Activated naive CD8-positive, alpha-beta T cell (primary cell): ENCODE measurements at regions not wholly inside any gene's neighbourhood (a gene's known extent, or its start where the extent isn't known, plus 50 kb on each side); places are given as distances from the start of the nearest gene placed in this dataset.
"Not testable (repeated sequence)": the region's sequence is repeated elsewhere in the genome, so short reads cannot be mapped to it uniquely, and the experiment has no call there.

Experiments used
- H3K27ac Mint-ChIP-seq: one replicate; pipeline ENCODE4 v1.8.0; 2021; ENCODE audit warnings: mixed read lengths
- H3K27me3 Mint-ChIP-seq: one replicate; pipeline ENCODE4 v1.8.0; 2021; ENCODE audit warnings: mixed read lengths
- H3K36me3 Mint-ChIP-seq: one replicate; pipeline ENCODE4 v1.8.0; 2021; ENCODE audit warnings: mixed read lengths
- H3K4me1 Mint-ChIP-seq: one replicate; pipeline ENCODE4 v1.8.0; 2021; ENCODE audit warnings: low read depth, mixed read lengths
- H3K4me3 Mint-ChIP-seq: one replicate; pipeline ENCODE4 v1.8.0; 2021; ENCODE audit warnings: mild to moderate bottlenecking, mixed read lengths
- H3K9me3 Mint-ChIP-seq: one replicate; pipeline ENCODE4 v1.8.0; 2021; ENCODE audit warnings: low read depth, mixed read lengths

GRCh38 chr22:47307822-47308221 is 545.4 kb downstream of the TBC1D22A start:
- Mint-ChIP-seq H3K27ac (no peak overlapping the region), H3K36me3 (no peaks in the 10 kb centered on the region), H3K9me3 (peaks cover 7% of the 10 kb centered on the region), H3K4me3 (no peak overlapping the region), H3K27me3 (peaks cover 3% of the 10 kb centered on the region), H3K4me1 (no peaks in the 10 kb centered on the region)

- H3K9me3 Mint-ChIP-seq: peaks cover 5% of the 10 kb centered on the region
- H3K27ac Mint-ChIP-seq: no peak overlapping the region
- no peak overlapping the region for H3K4me3 Mint-ChIP-seq
- H3K36me3 Mint-ChIP-seq: no peaks in the 10 kb centered on the region
- H3K4me1 Mint-ChIP-seq: no peaks in the 10 kb centered on the region
- H3K27me3 Mint-ChIP-seq: peaks cover 3% of the 10 kb centered on the region
Observed at GRCh38 chr22:47307326-47307725, 544.9 kb downstream of the TBC1D22A start.

GRCh38 chr22:47304854-47305253 is 542.4 kb downstream of the TBC1D22A start:
- no peak overlapping the region for H3K4me3 Mint-ChIP-seq
- no peak overlapping the region for H3K27ac Mint-ChIP-seq
- H3K36me3 Mint-ChIP-seq: no peaks in the 10 kb centered on the region
- no peaks in the 10 kb centered on the region for H3K4me1 Mint-ChIP-seq
- peaks cover 2% of the 10 kb centered on the region for H3K27me3 Mint-ChIP-seq
- no peaks in the 10 kb centered on the region for H3K9me3 Mint-ChIP-seq

- no peaks in the 10 kb centered on the region for H3K4me1 Mint-ChIP-seq
- no peaks in the 10 kb centered on the region for H3K9me3 Mint-ChIP-seq
Observed at GRCh38 chr22:47304191-47304831, 541.9 kb downstream of the TBC1D22A start.

GRCh38 chr22:47303161-47303890 is 540.9 kb downstream of the TBC1D22A start:
- Mint-ChIP-seq H3K27me3 (peaks cover 2% of the 10 kb centered on the region), H3K27ac (no peak overlapping the region), H3K4me3 (no peak overlapping the region), H3K36me3 (no peaks in the 10 kb centered on the region), H3K4me1 (no peaks in the 10 kb centered on the region), H3K9me3 (no peaks in the 10 kb centered on the region)

More at GRCh38 chr22:47304191-47304831, 541.9 kb downstream of the TBC1D22A start:
- no peak overlapping the region for H3K4me3 Mint-ChIP-seq
- no peak overlapping the region for H3K27ac Mint-ChIP-seq
- H3K27me3 Mint-ChIP-seq: peaks cover 2% of the 10 kb centered on the region
- no peaks in the 10 kb centered on the region for H3K36me3 Mint-ChIP-seq

GRCh38 chr22:47302587-47302986 is 540.1 kb downstream of the TBC1D22A start:
- H3K9me3 Mint-ChIP-seq, H3K4me1 Mint-ChIP-seq, H3K27ac Mint-ChIP-seq, H3K27me3 Mint-ChIP-seq, H3K36me3 Mint-ChIP-seq, H3K4me3 Mint-ChIP-seq: not testable (repeated sequence)

- no peaks in the 10 kb centered on the region for H3K4me1 Mint-ChIP-seq
- H3K27ac Mint-ChIP-seq: no peak overlapping the region
- H3K4me3 Mint-ChIP-seq: no peak overlapping the region
- peaks cover 2% of the 10 kb centered on the region for H3K27me3 Mint-ChIP-seq
- no peaks in the 10 kb centered on the region for H3K36me3 Mint-ChIP-seq
- no peaks in the 10 kb centered on the region for H3K9me3 Mint-ChIP-seq
Observed at GRCh38 chr22:47301820-47302475, 539.5 kb downstream of the TBC1D22A start.

GRCh38 chr22:47300698-47301405 is 538.4 kb downstream of the TBC1D22A start:
- Mint-ChIP-seq H3K27me3 (peaks cover 2% of the 10 kb centered on the region), H3K4me1 (no peaks in the 10 kb centered on the region), H3K4me3 (no peak overlapping the region)

GRCh38 chr22:47299863-47300697 is 537.6 kb downstream of the TBC1D22A start:
- peaks cover 2% of the 10 kb centered on the region for H3K27me3 Mint-ChIP-seq
- no peaks in the 10 kb centered on the region for H3K36me3 Mint-ChIP-seq
- no peaks in the 10 kb centered on the region for H3K4me1 Mint-ChIP-seq
- H3K27ac Mint-ChIP-seq: no peak overlapping the region
- H3K9me3 Mint-ChIP-seq: no peaks in the 10 kb centered on the region
- H3K4me3 Mint-ChIP-seq: no peak overlapping the region

More at GRCh38 chr22:47300698-47301405, 538.4 kb downstream of the TBC1D22A start:
- Mint-ChIP-seq H3K36me3 (no peaks in the 10 kb centered on the region), H3K9me3 (no peaks in the 10 kb centered on the region), H3K27ac (no peak overlapping the region)

- Mint-ChIP-seq H3K4me1 (no peaks in the 10 kb centered on the region), H3K9me3 (no peaks in the 10 kb centered on the region), H3K4me3 (no peak overlapping the region), H3K36me3 (no peaks in the 10 kb centered on the region), H3K27me3 (no peaks in the 10 kb centered on the region), H3K27ac (no peak overlapping the region)
Observed at GRCh38 chr22:47299211-47299862, 536.9 kb downstream of the TBC1D22A start.

- H3K27me3 Mint-ChIP-seq: no peaks in the 10 kb centered on the region
- H3K4me3 Mint-ChIP-seq: no peak overlapping the region
- no peaks in the 10 kb centered on the region for H3K4me1 Mint-ChIP-seq
- H3K36me3 Mint-ChIP-seq: no peaks in the 10 kb centered on the region
- H3K9me3 Mint-ChIP-seq: no peaks in the 10 kb centered on the region
- no peak overlapping the region for H3K27ac Mint-ChIP-seq
Observed at GRCh38 chr22:47298017-47298785, 535.8 kb downstream of the TBC1D22A start.

GRCh38 chr22:47297261-47298016 is 535.0 kb downstream of the TBC1D22A start:
- H3K27me3 Mint-ChIP-seq: no peaks in the 10 kb centered on the region
- H3K9me3 Mint-ChIP-seq: no peaks in the 10 kb centered on the region
- H3K36me3 Mint-ChIP-seq: no peaks in the 10 kb centered on the region
- H3K4me3 Mint-ChIP-seq: no peak overlapping the region
- no peaks in the 10 kb centered on the region for H3K4me1 Mint-ChIP-seq
- no peak overlapping the region for H3K27ac Mint-ChIP-seq
